HCT116 (cell line): ENCODE measurements at regions not wholly inside any gene's neighbourhood (a gene's known extent, or its start where the extent isn't known, plus 50 kb on each side); places are given as distances from the start of the nearest gene placed in this dataset.
"Not testable (repeated sequence)": the region's sequence is repeated elsewhere in the genome, so short reads cannot be mapped to it uniquely, and the experiment has no call there.

Experiments used
- ATAC-seq: fragments of 200-7000 bp; cut with Tn5 transposase; 2 replicates; pipeline ENCODE4 v1.9.1; 2020; ENCODE audit warnings: mild to moderate bottlenecking, moderate library complexity
- BruUV-seq: library from RNA; stranded (reverse); fragments of 400-500 nt; replicated peaks from 2 replicates; lab custom pipeline; 2021; lab: Mats Ljungman, UMichigan
- CTCF ChIA-PET: fragments of 300-600 bp; sonication (Branson Sonifier 250); formaldehyde crosslinking; loops from one replicate; lab custom pipeline; 2021; ENCODE audit warnings: antibody characterized with exemption; lab: Charles Lee
- POLR2A ChIA-PET: fragments of 300-600, 350-600 bp; sonication (Branson Sonifier 250); formaldehyde crosslinking; loops from one replicate; lab custom pipeline; 2021; ENCODE audit warnings: antibody characterized with exemption; lab: Charles Lee
- RAD21 ChIA-PET, 2 experiments: fragments of 300-600 bp; sonication (Branson Sonifier 250); formaldehyde crosslinking; loops; one replicate each; lab custom pipeline; 2023; ENCODE audit warnings: low total read pairs in 2 of 2; ENCODE audit not compliant: uncharacterized antibody in 2 of 2, unreplicated experiment in 2 of 2, low non-redundant PET in 1 of 2; lab: Charles Lee
- DNase-seq: peaks from one replicate; pipeline ENCODE4 v3.0.0-alpha.2; 2010; ENCODE audit warnings: low read depth, low spot score
- H2AFZ ChIP-seq: fragments of 200-600 bp; shearing (Covaris generic), sonication (generic); 2 replicates; pipeline ENCODE4 v1.6.1; 2017; ENCODE audit warnings: low read depth, mixed run types, mixed read lengths, antibody characterized with exemption, low read length; ENCODE audit not compliant: poor library complexity, severe bottlenecking
- H3K27ac ChIP-seq: 2 replicates; pipeline ENCODE4 v1.5.1; 2012; ENCODE audit warnings: low read depth, low read length
- H3K27me3 ChIP-seq: fragments of 200-600 bp; sonication (generic); 2 replicates; pipeline ENCODE4 v1.6.1; 2016; ENCODE audit warnings: mixed run types, low read length, mixed read lengths; ENCODE audit not compliant: insufficient read depth
- H3K36me3 ChIP-seq, 2 experiments: fragments of 200-500 bp in 1 of 2; fragments of 200-600 bp in 1 of 2; sonication (Bioruptor generic) in 1 of 2; sonication (generic) in 1 of 2; 2 replicates each; pipeline versions ENCODE4 v1.5.1 to v1.6.1; 2014 to 2016; ENCODE audit warnings: low read length in 2 of 2, inconsistent platforms in 1 of 2, mixed read lengths in 1 of 2, mixed run types in 1 of 2; ENCODE audit not compliant: insufficient read depth in 2 of 2, control insufficient read depth in 1 of 2
- H3K4me1 ChIP-seq, 2 experiments: fragments of 200-600 bp in 1 of 2; sonication (generic) in 1 of 2; 2 replicates each; pipeline versions ENCODE4 v1.5.1 to v1.6.1; 2012 to 2017; ENCODE audit warnings: low read length in 2 of 2, inconsistent platforms in 1 of 2, mild to moderate bottlenecking in 1 of 2, mixed read lengths in 1 of 2, mixed run types in 1 of 2, moderate library complexity in 1 of 2; ENCODE audit not compliant: insufficient read depth in 2 of 2, control insufficient read depth in 1 of 2
- H3K4me2 ChIP-seq: fragments of 200-600 bp; sonication (generic); 2 replicates; pipeline ENCODE4 v1.6.1; 2017; ENCODE audit warnings: mixed run types, low read length, mixed read lengths
- H3K4me3 ChIP-seq, 2 experiments: fragments of 200-600 bp in 1 of 2; sonication (generic) in 1 of 2; replicated peaks in 1 of 2; 2 replicates each; pipeline ENCODE4 v1.5.1; 2011 to 2016; ENCODE audit warnings: low read length in 2 of 2, control low read depth in 1 of 2, low read depth in 1 of 2, mild to moderate bottlenecking in 1 of 2, mixed read lengths in 1 of 2, mixed run types in 1 of 2
- H3K79me2 ChIP-seq: fragments of 200-600 bp; sonication (generic); 2 replicates; pipeline ENCODE4 v1.6.1; 2017; ENCODE audit warnings: mild to moderate bottlenecking, mixed run types, low read length, moderate library complexity, mixed read lengths; ENCODE audit not compliant: insufficient read depth
- H3K9ac ChIP-seq: fragments of 200-600 bp; sonication (generic); 2 replicates; pipeline ENCODE4 v1.6.1; 2016; ENCODE audit warnings: low read length, mixed read lengths
- H3K9me2 ChIP-seq: fragments of 200-600 bp; sonication (generic), shearing (Covaris generic); 2 replicates; pipeline ENCODE4 v1.6.1; 2017; ENCODE audit warnings: mixed run types, mild to moderate bottlenecking, moderate library complexity; ENCODE audit not compliant: insufficient read depth
- H3K9me3 ChIP-seq, 2 experiments: fragments of 200-500 bp in 1 of 2; fragments of 200-600 bp in 1 of 2; sonication (Bioruptor generic) in 1 of 2; sonication (generic) in 1 of 2; 2 replicates each; pipeline ENCODE4 v1.6.1; 2014 to 2017; ENCODE audit warnings: low read length in 2 of 2, mixed read lengths in 2 of 2, inconsistent platforms in 1 of 2, low read depth in 1 of 2, mild to moderate bottlenecking in 1 of 2, mixed run types in 1 of 2, moderate library complexity in 1 of 2; ENCODE audit not compliant: control insufficient read depth in 1 of 2, insufficient read depth in 1 of 2
- H4K20me1 ChIP-seq: fragments of 200-600 bp; sonication (generic), shearing (Covaris generic); 2 replicates; pipeline ENCODE4 v1.6.1; 2017; ENCODE audit warnings: mixed run types, mild to moderate bottlenecking, moderate library complexity; ENCODE audit not compliant: insufficient read depth
- CBX3 ChIP-seq: IDR thresholded peaks from 2 replicates; pipeline ENCODE4 v1.6.1; 2012; ENCODE audit warnings: low read depth
- EZH2 ChIP-seq: fragments of 200-600 bp; sonication (generic); IDR thresholded peaks from 2 replicates; pipeline ENCODE4 v1.6.1; 2017; ENCODE audit warnings: antibody characterized with exemption, mixed run types
- FOSL1 ChIP-seq: IDR thresholded peaks from 2 replicates; pipeline ENCODE4 v1.6.1; 2012; ENCODE audit warnings: low read depth
- JUND ChIP-seq: IDR thresholded peaks from 2 replicates; pipeline ENCODE4 v1.6.1; 2012
- POLR2A ChIP-seq: IDR thresholded peaks from 2 replicates; pipeline ENCODE4 v1.7.0; 2011; ENCODE audit warnings: borderline replicate concordance; ENCODE audit not compliant: insufficient read depth, insufficient read length; ENCODE audit errors: extremely low read depth
- POLR2AphosphoS5 ChIP-seq: IDR thresholded peaks from 2 replicates; pipeline ENCODE4 v1.6.1; 2011; ENCODE audit warnings: mild to moderate bottlenecking, low read depth, low read length, moderate library complexity
- RAD21 ChIP-seq: IDR thresholded peaks from 2 replicates; pipeline ENCODE4 v1.6.1; 2012; ENCODE audit warnings: low read depth, mild to moderate bottlenecking
- REST ChIP-seq: IDR thresholded peaks from 2 replicates; pipeline ENCODE4 v1.6.1; 2012; ENCODE audit warnings: low read depth
- SRF ChIP-seq: IDR thresholded peaks from 2 replicates; pipeline ENCODE4 v1.6.1; 2012; ENCODE audit warnings: low read depth
- YY1 ChIP-seq: IDR thresholded peaks from 2 replicates; pipeline ENCODE4 v1.6.1; 2011; ENCODE audit warnings: low read length, low read depth, moderate library complexity, mild to moderate bottlenecking; ENCODE audit not compliant: insufficient replicate concordance; ENCODE audit errors: extremely low read depth
- ZFX ChIP-seq: fragments of 450-650 bp; IDR thresholded peaks from 2 replicates; pipeline ENCODE4 v1.6.1; 2017
- intact Hi-C: fragments of 100-400 bp; cut with micrococcal nuclease; formaldehyde crosslinking; loops from 2 replicates; pipeline ENCODE4 v1.10.0; 2022

- TF ChIP-seq CBX3, result no peak
- no peak for TF ChIP-seq SRF
- TF ChIP-seq RAD21, result no peak
- no peak for TF ChIP-seq JUND
- no peak for TF ChIP-seq POLR2AphosphoS5
- no peak for TF ChIP-seq ZFX
- TF ChIP-seq YY1, result no peak
- no peak for TF ChIP-seq EZH2
- no peak for TF ChIP-seq POLR2A
- TF ChIP-seq REST, result no peak
- TF ChIP-seq FOSL1, result no peak
- TF ChIP-seq, all 23 proteins: peak for 0
- Histone ChIP-seq H3K79me2 (no peaks in the 10 kb centered on the region), H3K27me3 (no peaks in the 10 kb centered on the region), H3K4me3 (no peak overlapping the region), H4K20me1 (no peaks in the 10 kb centered on the region), H3K9me3 (no peaks in the 10 kb centered on the region), H3K4me1 (peaks cover 12 to 18% of the 10 kb centered on the region in 2 experiments; a peak in 3 of 4 replicates), H2AFZ (no peak overlapping the region), H3K4me2 (no peak overlapping the region), H3K9me2 (no peaks in the 10 kb centered on the region), H3K27ac (no peak overlapping the region), H3K36me3 (no peaks in the 10 kb centered on the region), H3K9ac (no peak overlapping the region)
- no TSS peak for BruUV-seq
- ATAC-seq (no peak), DNase-seq (no peak)
- ChIA-PET POLR2A (no interaction called here), CTCF (interaction anchor here (0.7 kb wide), 1 partner anchor 43 kb away, joined by 3 read pairs; no protein-coding TSS in a partner anchor), RAD21 (no interaction called here)
- intact Hi-C loops, result no loop called here
Observed at GRCh38 chr7:66443946-66444345, 184.7 kb upstream of the KCTD7 start.

GRCh38 chr7:66447007-66447406 is 181.7 kb upstream of the KCTD7 start:
- H3K27me3 ChIP-seq, H3K4me2 ChIP-seq, H3K9ac ChIP-seq, H3K79me2 ChIP-seq, RAD21 ChIA-PET, H3K4me1 ChIP-seq, intact Hi-C loops, BruUV-seq, ATAC-seq, H2AFZ ChIP-seq, CTCF ChIA-PET, H3K4me3 ChIP-seq, H3K9me3 ChIP-seq, H4K20me1 ChIP-seq, DNase-seq, H3K27ac ChIP-seq, H3K9me2 ChIP-seq, H3K36me3 ChIP-seq, POLR2A ChIA-PET: not testable (repeated sequence)

- H3K27ac ChIP-seq, H3K27me3 ChIP-seq, H3K4me2 ChIP-seq, CTCF ChIA-PET, H2AFZ ChIP-seq, H3K36me3 ChIP-seq, H3K4me3 ChIP-seq, H3K9me3 ChIP-seq, H4K20me1 ChIP-seq, RAD21 ChIA-PET, ATAC-seq, BruUV-seq, H3K79me2 ChIP-seq, DNase-seq, H3K9ac ChIP-seq, H3K4me1 ChIP-seq, intact Hi-C loops, POLR2A ChIA-PET, H3K9me2 ChIP-seq: not testable (repeated sequence)
Observed at GRCh38 chr7:66450814-66451213, 177.9 kb upstream of the KCTD7 start.
